Stimulated activated CD8-positive, alpha-beta memory T cell treated with anti-CD3 and anti-CD28 coated beads, Interleukin-2, amount 100 ng/mL, for 48 hours (primary cell): ENCODE measurements at regions not wholly inside any gene's neighbourhood (a gene's known extent, or its start where the extent isn't known, plus 50 kb on each side); places are given as distances from the start of the nearest gene placed in this dataset.
"Not testable (repeated sequence)": the region's sequence is repeated elsewhere in the genome, so short reads cannot be mapped to it uniquely, and the experiment has no call there.

Experiments used
- DNase-seq, 2 donors: peaks; one replicate each; pipeline ENCODE4 v3.0.0-alpha.2; 2020; ENCODE audit warnings: low read depth in 2 of 2

DNA sequence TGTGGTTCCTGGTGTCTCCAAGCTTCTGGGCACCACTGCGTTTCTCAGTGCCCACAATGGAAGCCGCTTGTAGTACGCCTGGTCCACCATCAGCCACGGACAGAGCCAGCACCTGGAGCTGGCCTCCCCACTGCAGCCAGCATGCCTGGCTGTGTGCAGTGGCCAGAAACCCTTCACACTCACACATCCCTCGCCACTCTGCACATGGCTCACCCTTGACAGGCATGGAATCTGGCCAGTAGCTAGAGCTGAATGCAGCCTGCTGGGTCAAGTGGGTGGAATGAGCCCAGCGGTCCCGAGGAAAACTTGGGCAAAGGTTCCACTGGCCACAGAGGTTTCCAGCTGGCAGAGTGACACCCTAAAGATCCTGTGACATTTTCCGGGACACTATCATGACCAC is 146.0 kb upstream of the ADO start:
- no peak for DNase-seq

GRCh38 chr10:62661143-62661542 is 143.4 kb upstream of the ADO start:
- no peak for DNase-seq

- DNase-seq, result no peak
Observed at GRCh38 chr10:62662486-62662885, 142.0 kb upstream of the ADO start.

- DNase-seq, result no peak
Observed at GRCh38 chr10:62665771-62666170, 138.7 kb upstream of the ADO start.

DNA sequence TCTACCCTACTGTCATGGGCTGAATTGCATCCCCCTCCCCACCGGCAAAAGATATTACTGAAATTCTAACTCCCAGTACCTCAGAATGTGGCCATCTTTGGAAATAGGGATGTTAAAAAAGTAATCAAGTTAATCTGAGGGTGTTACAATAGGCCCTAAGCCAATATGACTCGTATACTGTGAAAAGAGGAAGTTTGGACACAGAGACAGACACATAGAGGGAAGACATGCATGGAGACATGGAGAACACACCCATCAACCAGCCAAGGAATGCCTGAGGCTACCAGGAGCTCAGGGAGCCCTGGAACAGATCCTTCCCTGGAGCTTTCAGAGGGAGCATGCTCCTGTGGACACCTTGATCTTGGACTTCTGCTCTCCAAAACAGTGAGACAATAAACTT is 138.2 kb upstream of the ADO start:
- DNase-seq, result no peak

DNA sequence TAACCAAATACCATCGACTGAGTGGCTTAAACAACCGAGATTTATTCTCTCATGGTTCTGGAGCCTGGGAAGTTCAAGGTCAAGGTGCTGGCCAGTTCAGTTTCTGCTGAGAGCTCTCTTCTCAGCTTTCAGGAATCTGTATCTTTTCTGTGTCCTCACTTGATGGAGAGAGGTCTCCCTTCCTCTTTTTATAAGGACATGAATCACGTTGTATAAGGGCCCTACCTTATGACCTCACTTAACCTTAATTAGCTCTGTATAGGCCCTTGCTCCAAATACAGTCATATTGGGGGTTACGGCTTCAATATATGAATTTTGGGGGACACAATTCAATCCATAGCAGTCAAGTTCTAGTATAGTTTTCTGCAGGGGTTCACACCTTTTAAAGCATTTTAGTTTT is 135.2 kb upstream of the ADO start:
- no peak for DNase-seq

DNA sequence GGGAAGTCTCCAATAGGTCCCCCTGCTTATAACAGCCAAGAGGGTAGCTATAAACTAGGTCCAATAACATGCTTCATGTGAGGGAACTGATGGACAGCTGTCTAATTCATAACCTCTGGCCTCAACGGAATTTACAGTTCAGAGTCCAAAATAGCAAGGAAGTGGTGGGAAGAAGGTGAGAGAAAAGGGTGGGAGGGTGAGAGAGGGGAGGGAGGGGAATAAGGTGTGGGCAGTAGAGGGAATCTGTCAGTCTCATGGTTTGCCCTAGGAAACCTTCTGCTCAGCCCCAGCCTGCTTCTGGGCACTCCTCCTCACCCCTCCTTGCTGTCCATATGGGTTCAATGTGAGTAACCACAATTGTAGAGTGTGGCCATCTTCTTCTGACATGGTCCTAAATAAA is 133.4 kb upstream of the ADO start:
- no peak for DNase-seq

DNA sequence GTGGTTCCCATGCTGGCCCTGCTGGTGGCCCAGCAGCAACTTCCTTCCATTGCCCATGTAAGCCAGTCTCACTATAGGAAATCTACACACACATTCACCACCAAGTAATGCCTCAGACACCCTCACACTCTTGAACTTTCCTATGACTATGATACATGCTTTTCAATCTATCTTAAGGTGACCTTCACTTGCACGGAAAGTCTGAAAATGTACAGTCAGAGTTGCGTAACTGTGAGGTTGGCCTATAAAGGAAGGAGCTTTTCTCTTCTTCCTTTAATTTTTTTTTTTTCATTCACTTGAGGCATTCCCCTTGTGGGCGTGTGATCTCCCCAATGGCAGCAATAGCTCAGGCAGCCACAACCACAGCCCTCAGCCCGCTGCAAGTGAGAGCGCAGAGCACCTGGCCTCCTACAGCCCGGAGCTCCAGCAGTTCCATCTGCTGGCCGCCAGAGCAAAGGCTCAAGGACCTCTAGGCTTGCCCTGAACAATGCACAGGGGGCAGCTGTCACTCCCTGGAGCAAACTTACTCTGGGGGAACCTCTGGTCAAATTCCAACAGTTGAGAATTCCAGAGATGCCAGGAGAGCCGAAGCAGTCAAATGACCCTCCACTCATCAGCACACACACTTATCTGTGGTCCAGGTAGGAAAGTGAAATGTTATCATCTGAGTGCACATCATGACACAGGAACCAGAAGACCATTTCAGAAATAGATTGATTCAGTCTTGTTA is 123.1 kb upstream of the ADO start:
- DNase-seq, result peak; percentile 76 to 77

DNA sequence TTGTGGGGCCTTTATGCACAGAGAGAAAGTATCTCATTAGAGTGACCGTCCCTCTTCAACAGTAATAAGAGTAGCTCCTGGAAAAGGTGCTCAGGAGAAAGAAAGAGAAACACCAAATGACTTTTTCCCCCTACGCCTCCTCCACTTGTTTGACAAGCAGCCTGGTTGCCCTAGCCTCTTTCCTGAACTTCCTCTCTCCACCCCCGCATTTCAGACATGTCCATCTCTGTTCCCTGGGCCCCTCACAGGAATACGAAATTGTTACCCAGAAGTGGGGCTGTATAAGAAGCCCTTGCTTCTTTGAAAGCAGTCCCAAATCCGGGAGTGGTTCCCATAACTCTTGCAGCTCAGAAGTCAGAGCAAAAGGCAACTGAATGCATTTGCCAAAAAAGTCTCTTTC is 119.6 kb upstream of the ADO start:
- DNase-seq, result no peak

- no peak for DNase-seq
Observed at GRCh38 chr10:62687230-62687748, 117.2 kb upstream of the ADO start.

GRCh38 chr10:62688971-62689700 is 115.4 kb upstream of the ADO start:
- DNase-seq, result no peak

DNA sequence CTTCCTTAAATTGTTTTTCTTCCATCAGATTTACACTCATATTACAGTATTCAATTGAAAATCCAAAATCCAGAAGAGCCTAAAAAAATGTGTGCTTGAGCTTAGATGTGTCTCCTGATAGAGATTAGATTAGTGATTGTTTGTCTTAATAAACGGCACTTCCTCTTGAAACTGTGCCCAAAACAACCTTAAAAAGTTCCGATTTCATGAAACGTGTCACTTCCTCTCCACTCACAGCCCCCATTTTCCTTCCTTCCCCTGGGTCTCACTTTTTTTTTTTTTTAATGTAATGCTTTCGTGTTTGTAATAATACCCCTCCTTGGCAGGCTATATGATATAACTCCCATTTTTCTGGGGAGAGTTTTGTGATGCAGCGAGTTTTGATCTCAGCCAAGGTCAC is 114.8 kb upstream of the ADO start:
- no peak for DNase-seq

DNA sequence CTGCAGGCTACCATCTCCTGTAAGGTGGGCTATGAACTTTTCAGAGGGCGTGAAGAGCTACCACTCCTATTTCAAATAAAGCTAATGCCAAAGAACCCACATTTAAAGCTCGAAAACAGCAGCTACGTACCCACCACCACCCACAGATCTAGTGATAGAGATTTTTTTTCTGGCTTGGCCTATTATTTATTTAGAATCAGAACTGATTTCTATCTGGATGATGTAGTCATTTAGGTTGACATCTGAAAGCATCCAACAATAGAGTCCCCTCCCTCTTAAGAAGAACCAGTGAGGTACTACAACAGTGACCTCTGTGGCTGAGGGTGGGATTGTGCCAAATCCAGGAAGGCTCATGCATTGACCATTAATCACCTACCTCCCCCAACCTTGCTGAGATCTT is 113.8 kb upstream of the ADO start:
- DNase-seq, result no peak

DNA sequence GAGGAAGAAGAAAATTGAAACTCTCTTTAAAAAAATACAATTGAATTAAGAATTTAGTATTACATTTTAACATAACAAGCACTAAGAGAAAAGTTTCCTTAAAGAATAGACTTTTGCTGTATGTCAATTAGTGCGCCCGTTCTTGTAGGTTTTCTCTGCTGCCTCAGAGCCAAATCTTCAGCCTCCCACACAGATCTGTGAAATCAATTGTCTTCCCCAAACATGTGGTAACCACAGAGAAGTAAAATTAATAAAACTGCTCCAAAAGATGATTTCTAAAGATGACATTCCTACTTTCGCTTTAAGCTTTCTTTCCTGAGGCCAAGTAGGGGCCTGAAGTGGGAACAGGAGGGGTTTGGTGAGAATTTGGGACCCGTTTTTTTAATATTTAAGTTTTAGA is 113.2 kb upstream of the ADO start:
- DNase-seq, result no peak

GRCh38 chr10:62692085-62692484 is 112.4 kb upstream of the ADO start:
- no peak for DNase-seq

- DNase-seq, result no peak
Observed at GRCh38 chr10:62693306-62693705, 111.2 kb upstream of the ADO start.

DNA sequence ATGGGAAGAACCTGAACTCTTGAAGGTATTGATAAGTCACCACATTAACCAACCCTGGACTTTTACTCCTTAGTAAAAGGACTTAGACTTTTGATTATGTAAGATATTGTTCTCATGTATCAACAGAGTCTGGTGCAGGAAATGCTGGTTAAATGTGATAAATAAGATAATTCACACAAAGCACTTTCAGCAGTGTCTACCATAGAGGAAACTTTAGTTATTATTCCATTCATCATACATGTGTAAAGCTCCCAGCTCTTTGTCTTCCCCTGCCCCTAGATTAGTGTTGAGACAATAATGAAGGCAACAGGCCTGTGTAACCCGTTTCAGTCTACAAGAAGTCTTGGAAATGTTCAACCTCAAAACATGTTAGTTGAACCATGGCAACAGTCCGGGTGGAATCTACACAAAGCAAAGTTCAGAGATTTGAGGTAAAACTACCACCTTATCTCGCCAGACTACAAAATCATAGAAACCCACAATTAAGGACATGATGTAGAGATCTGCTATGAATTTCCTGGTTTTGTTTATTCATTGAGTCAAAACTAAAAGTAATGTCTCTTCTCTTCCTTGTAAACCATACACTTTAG is 109.9 kb upstream of the ADO start:
- no peak for DNase-seq

DNA sequence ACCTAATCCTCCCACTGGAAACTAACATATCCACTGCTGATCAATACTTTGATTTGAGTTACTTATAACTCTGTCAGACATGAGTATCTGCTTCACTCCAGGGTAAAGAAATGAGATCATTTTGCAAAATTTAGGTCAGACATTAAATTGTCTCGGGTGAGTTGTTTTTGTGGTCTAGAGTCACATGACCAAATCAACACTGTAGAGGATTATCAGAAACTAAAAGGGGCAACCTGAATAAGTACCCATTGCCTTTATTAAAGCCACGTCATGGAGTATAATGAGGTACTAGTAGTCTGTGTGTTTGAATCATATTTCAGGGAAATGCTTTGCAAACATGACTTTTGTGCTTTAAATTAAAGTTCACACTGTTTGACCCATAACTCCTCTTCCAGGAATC is 107.7 kb upstream of the ADO start:
- no peak for DNase-seq

DNA sequence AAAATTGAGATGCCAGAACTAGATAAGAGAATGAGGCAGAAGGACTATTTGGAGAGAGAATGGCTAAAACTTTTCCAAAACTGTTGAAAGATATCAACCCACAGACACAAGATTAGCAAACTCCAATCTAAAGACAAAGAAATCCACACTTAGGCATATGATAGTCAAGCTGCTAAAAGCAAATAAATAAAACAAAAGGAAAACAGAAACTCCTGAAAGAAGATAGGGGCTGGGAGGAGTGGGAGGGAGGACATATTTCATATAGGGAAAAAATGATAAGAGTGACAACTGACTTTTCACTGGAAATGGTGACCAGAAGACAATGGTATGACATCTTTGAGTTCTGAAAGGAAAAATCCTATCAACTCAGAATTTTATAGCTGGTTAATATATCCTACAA is 105.4 kb upstream of the ADO start:
- DNase-seq, result no peak

DNA sequence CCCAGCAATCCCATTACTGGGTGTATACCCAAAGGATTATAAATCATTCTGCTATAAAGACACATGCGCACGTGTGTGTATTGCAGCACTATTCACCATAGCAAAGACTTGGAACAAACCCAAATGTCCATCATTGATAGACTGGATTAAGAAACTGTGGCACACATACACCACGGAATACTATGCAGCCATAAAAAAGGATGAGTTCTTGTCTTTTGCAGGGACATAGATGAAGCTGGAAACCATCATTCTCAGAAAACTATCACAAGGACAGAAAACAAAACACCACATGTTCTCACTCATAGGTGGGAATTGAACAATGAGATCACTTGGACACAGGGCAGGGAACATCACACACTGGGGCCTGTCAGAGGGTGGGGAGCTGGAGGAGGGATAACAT is 100.4 kb upstream of the ADO start:
- not testable (repeated sequence) for DNase-seq

- DNase-seq, result no peak
Observed at GRCh38 chr10:62705789-62706188, 98.7 kb upstream of the ADO start.

GRCh38 chr10:62707810-62708209 is 96.7 kb upstream of the ADO start:
- no peak for DNase-seq

- DNase-seq, result no peak
Observed at GRCh38 chr10:62708569-62708968, 96.0 kb upstream of the ADO start.
